Naive thymus-derived CD4-positive, alpha-beta T cell (primary cell): ENCODE measurements at regions not wholly inside any gene's neighbourhood (a gene's known extent, or its start where the extent isn't known, plus 50 kb on each side); places are given as distances from the start of the nearest gene placed in this dataset.

ENCODE experiments used
- ATAC-seq: fragments of 150-1000 bp; cut with Tn5 transposase; 2 replicates; pipeline ENCODE4 v1.10.0; 2021; ENCODE audit warnings: mild to moderate bottlenecking, moderate library complexity
- CTCF ChIA-PET: fragments of 350-600 bp; sonication (Branson Sonifier 250); formaldehyde crosslinking; loops from one replicate; lab custom pipeline; 2021; ENCODE audit warnings: antibody characterized with exemption; lab: Charles Lee
- POLR2A ChIA-PET: fragments of 350-600 bp; sonication (Branson Sonifier 250); formaldehyde crosslinking; loops from one replicate; lab custom pipeline; 2021; ENCODE audit warnings: antibody characterized with exemption, inconsistent platforms; lab: Charles Lee
- DNase-seq, 9 donors: peaks; one replicate each; pipeline versions ENCODE4 v3.0.0 to v3.0.0-alpha.2; 2020 to 2022; ENCODE audit warnings: mixed read lengths in 1 of 9
- H3K27ac ChIP-seq: one replicate; pipeline ENCODE4 v1.7.0; 2013; ENCODE audit warnings: mild to moderate bottlenecking, low read depth, low read length, moderate library complexity
- H3K27me3 ChIP-seq, 2 donors: one replicate each; pipeline ENCODE4 v1.7.0; 2013; ENCODE audit warnings: low read length in 2 of 2, mild to moderate bottlenecking in 2 of 2, moderate library complexity in 2 of 2; ENCODE audit not compliant: control insufficient read depth in 2 of 2, insufficient read depth in 2 of 2
- H3K36me3 ChIP-seq, 3 experiments: 1 replicate in 2 of 3; 2 replicates in 1 of 3; pipeline ENCODE4 v1.7.0; 2013; ENCODE audit warnings: low read length in 3 of 3, mild to moderate bottlenecking in 3 of 3, moderate library complexity in 1 of 3; ENCODE audit not compliant: insufficient read depth in 3 of 3, control insufficient read depth in 2 of 3
- H3K4me1 ChIP-seq, 2 donors: one replicate each; pipeline ENCODE4 v1.7.0; 2013; ENCODE audit warnings: low read length in 2 of 2, mild to moderate bottlenecking in 2 of 2, moderate library complexity in 1 of 2; ENCODE audit not compliant: control insufficient read depth in 2 of 2, insufficient read depth in 2 of 2
- H3K4me3 ChIP-seq: 2 replicates; pipeline ENCODE4 v1.7.0; 2013; ENCODE audit warnings: mild to moderate bottlenecking, low read length
- H3K9me3 ChIP-seq, 3 experiments: 1 replicate in 2 of 3; 2 replicates in 1 of 3; pipeline ENCODE4 v1.7.0; 2013; ENCODE audit warnings: low read length in 3 of 3; ENCODE audit not compliant: control insufficient read depth in 2 of 3
- H3K27ac Mint-ChIP-seq, 9 donors: one replicate each; pipeline ENCODE4 v1.8.0; 2020 to 2022; ENCODE audit warnings: mixed read lengths in 9 of 9, mild to moderate bottlenecking in 8 of 9, moderate library complexity in 5 of 9, inconsistent platforms in 2 of 9
- H3K27me3 Mint-ChIP-seq, 5 donors: one replicate each; pipeline ENCODE4 v1.8.0; 2021 to 2022; ENCODE audit warnings: mixed read lengths in 5 of 5, mild to moderate bottlenecking in 1 of 5
- H3K36me3 Mint-ChIP-seq, 5 donors: one replicate each; pipeline ENCODE4 v1.8.0; 2020 to 2022; ENCODE audit warnings: mixed read lengths in 5 of 5, mild to moderate bottlenecking in 3 of 5, inconsistent platforms in 1 of 5
- H3K4me1 Mint-ChIP-seq, 7 donors: one replicate each; pipeline ENCODE4 v1.8.0; 2020 to 2022; ENCODE audit warnings: mixed read lengths in 7 of 7, mild to moderate bottlenecking in 3 of 7, inconsistent platforms in 1 of 7
- H3K4me3 Mint-ChIP-seq, 10 donors: one replicate each; pipeline ENCODE4 v1.8.0; 2020 to 2022; ENCODE audit warnings: mild to moderate bottlenecking in 10 of 10, mixed read lengths in 10 of 10, moderate library complexity in 6 of 10, inconsistent platforms in 2 of 10
- H3K9me3 Mint-ChIP-seq, 11 donors: one replicate each; pipeline ENCODE4 v1.8.0; 2020 to 2022; ENCODE audit warnings: mixed read lengths in 11 of 11, mild to moderate bottlenecking in 4 of 11, inconsistent platforms in 1 of 11, moderate library complexity in 1 of 11
- intact Hi-C, 2 donors: fragments of 100-400 bp; cut with micrococcal nuclease; formaldehyde crosslinking; loops; one replicate each; pipeline ENCODE4 v1.15.1; 2023

- Histone ChIP-seq H3K27ac (no peak overlapping the region), H3K27me3 (no peaks in the 10 kb centered on the region), H3K36me3 (no peaks in the 10 kb centered on the region), H3K4me1 (no peaks in the 10 kb centered on the region), H3K9me3 (no peaks in the 10 kb centered on the region), H3K4me3 (no peak overlapping the region)
- no peak overlapping the region for H3K27ac Mint-ChIP-seq
- ChIA-PET CTCF (no interaction called here), POLR2A (no interaction called here)
- no peak overlapping the region for H3K4me3 Mint-ChIP-seq
- DNase-seq (no peak), ATAC-seq (no peak)
- H3K36me3 Mint-ChIP-seq, result no peaks in the 10 kb centered on the region
- no peaks in the 10 kb centered on the region for H3K27me3 Mint-ChIP-seq
- no peaks in the 10 kb centered on the region for H3K4me1 Mint-ChIP-seq
- peaks cover 0 to 19% (median 9%) of the 10 kb centered on the region in 11 donors for H3K9me3 Mint-ChIP-seq
- intact Hi-C loops, result no loop called here
Observed at GRCh38 chr13:80726868-80727267, 385.9 kb upstream of the SPRY2 start.

DNA sequence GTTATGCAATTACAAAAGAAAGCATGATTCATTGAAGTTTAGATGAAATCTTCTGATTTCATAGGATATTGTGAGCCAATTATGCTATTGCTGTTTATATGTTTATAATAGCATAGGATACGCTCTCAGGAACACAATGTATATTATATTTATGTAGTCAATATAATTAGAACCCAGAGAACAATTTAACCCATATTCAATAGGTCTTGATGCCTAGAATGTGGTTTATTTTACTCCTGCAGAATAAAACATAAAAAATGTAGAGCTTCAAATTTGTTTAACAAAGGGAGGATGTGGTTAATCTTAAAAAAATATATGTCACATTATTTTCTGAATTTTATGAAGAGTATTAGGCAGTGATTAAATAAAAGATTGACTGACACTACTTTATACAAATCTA, 380.8 kb upstream of the SPRY2 start:
- CTCF ChIA-PET, result interaction anchor here (0.6 kb wide), 1 partner anchor 45 kb away, joined by 5 read pairs; no protein-coding TSS in a partner anchor
- peaks cover 0 to 8% (median 1%) of the 10 kb centered on the region in 11 donors for H3K9me3 Mint-ChIP-seq
- ATAC-seq, result no peak

DNA sequence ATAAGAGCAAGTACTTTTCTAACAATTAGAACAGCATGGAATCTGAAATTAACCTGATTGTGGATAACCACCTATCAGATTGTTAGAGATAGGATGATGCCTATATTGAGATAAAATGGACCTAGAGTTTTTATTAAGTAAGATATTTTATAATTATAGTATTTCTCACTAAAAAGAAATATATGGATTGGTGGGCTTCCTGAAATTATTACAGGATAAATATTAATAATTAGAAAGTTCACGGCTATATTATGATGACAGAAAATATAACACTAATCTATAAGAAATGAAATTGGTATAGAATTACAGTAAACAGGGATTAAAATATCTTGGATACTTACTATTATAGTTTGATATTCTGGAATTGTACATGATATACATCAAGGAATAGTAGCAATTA, 378.0 kb upstream of the SPRY2 start:
- H3K4me3 ChIP-seq, result no peak overlapping the region
- Mint-ChIP-seq H3K27ac (no peak overlapping the region), H3K9me3 (peaks cover 0 to 12% (median 0%) of the 10 kb centered on the region in 11 donors), H3K4me1 (peaks cover 0 to 2% (median 0%) of the 10 kb centered on the region in 7 donors), H3K4me3 (no peak overlapping the region), H3K36me3 (no peaks in the 10 kb centered on the region), H3K27me3 (no peaks in the 10 kb centered on the region)
- POLR2A ChIA-PET, result no interaction called here
- intact Hi-C loops, result no loop called here
- ATAC-seq, result no peak
- no peak for DNase-seq
- H3K27me3 ChIP-seq, result no peaks in the 10 kb centered on the region
- H3K9me3 ChIP-seq, result no peaks in the 10 kb centered on the region
- H3K4me1 ChIP-seq, result no peaks in the 10 kb centered on the region
- H3K36me3 ChIP-seq, result no peaks in the 10 kb centered on the region
- no peak overlapping the region for H3K27ac ChIP-seq
- CTCF ChIA-PET, result no interaction called here

More for the DNA sequence above, 380.8 kb upstream of the SPRY2 start:
- no peaks in the 10 kb centered on the region for H3K36me3 Mint-ChIP-seq
- Histone ChIP-seq H3K27me3 (no peaks in the 10 kb centered on the region), H3K27ac (no peak overlapping the region), H3K9me3 (no peaks in the 10 kb centered on the region), H3K4me3 (no peak overlapping the region), H3K36me3 (no peaks in the 10 kb centered on the region), H3K4me1 (no peaks in the 10 kb centered on the region)
- H3K4me3 Mint-ChIP-seq, result no peak overlapping the region
- intact Hi-C loops, result no loop called here
- H3K27me3 Mint-ChIP-seq, result no peaks in the 10 kb centered on the region
- POLR2A ChIA-PET, result no interaction called here
- peaks cover 0 to 2% (median 0%) of the 10 kb centered on the region in 7 donors for H3K4me1 Mint-ChIP-seq
- DNase-seq, result no peak
- no peak overlapping the region for H3K27ac Mint-ChIP-seq

- no peaks in the 10 kb centered on the region for H3K4me1 ChIP-seq
- no peak overlapping the region for H3K4me3 ChIP-seq
- Mint-ChIP-seq H3K27ac (no peak overlapping the region), H3K4me3 (no peak overlapping the region), H3K36me3 (no peaks in the 10 kb centered on the region), H3K9me3 (peaks cover 0 to 10% (median 3%) of the 10 kb centered on the region in 11 donors), H3K27me3 (no peaks in the 10 kb centered on the region), H3K4me1 (peaks cover 0 to 2% (median 0%) of the 10 kb centered on the region in 7 donors)
- no peaks in the 10 kb centered on the region for H3K36me3 ChIP-seq
- ChIA-PET POLR2A (no interaction called here), CTCF (no interaction called here)
- H3K9me3 ChIP-seq, result no peaks in the 10 kb centered on the region
- no peaks in the 10 kb centered on the region for H3K27me3 ChIP-seq
- no peak for DNase-seq
- intact Hi-C loops, result no loop called here
- no peak overlapping the region for H3K27ac ChIP-seq
- ATAC-seq, result no peak
Observed at GRCh38 chr13:80717776-80718175, 376.9 kb upstream of the SPRY2 start.

DNA sequence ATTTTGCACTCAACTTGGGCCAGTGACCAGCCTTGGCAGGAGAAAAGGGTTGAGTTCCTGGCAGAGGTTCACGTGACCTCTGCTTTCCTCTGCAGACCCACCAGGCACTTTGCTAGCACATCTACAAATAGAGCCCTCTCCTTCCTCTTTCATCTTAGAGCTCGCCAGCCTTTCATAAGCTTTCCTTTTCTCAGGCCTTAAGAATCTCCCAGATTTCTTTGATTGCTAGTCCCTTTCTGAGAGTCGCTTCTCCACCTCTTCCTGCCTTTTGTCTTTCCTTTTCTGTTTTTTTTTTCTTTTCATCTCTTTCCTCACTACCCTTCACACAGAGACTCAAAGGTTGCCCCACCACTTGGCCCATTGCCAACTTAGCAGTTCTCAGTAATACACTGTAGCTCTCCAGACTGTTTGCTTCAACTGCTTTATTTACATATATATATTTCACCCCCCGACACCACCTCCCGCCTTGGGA, 375.7 kb upstream of the SPRY2 start:
- H3K36me3 Mint-ChIP-seq, result no peaks in the 10 kb centered on the region
- no peak overlapping the region for H3K27ac Mint-ChIP-seq
- H3K4me3 Mint-ChIP-seq, result no peak overlapping the region
- no peaks in the 10 kb centered on the region for H3K36me3 ChIP-seq
- H3K4me1 Mint-ChIP-seq, result peaks cover 0 to 2% (median 0%) of the 10 kb centered on the region in 7 donors
- POLR2A ChIA-PET, result no interaction called here
- peaks cover 0 to 10% (median 3%) of the 10 kb centered on the region in 11 donors for H3K9me3 Mint-ChIP-seq
- DNase-seq (no peak), ATAC-seq (no peak)
- CTCF ChIA-PET, result no interaction called here
- no peaks in the 10 kb centered on the region for H3K27me3 Mint-ChIP-seq
- no peaks in the 10 kb centered on the region for H3K27me3 ChIP-seq
- no peak overlapping the region for H3K4me3 ChIP-seq
- no peak overlapping the region for H3K27ac ChIP-seq
- no peaks in the 10 kb centered on the region for H3K4me1 ChIP-seq
- intact Hi-C loops, result no loop called here
- no peaks in the 10 kb centered on the region for H3K9me3 ChIP-seq

DNA sequence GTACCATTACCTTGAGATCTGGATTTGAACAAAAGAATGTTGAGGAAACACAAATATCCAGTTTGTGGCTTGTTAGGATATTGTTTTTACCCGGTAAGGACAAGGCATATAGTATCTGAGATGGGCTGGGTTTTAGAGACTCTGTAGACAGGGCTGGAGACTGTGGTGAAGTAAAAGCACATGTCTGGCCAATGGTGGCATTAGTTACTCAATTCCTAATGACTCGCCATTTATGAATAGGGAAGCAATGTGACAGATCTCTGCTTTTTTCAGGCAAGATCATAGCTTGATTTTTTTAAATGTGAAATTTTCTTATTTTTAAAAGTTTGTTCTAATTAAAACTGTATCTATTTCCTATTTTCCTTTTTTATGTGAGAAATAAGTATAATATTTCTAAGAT, 371.1 kb upstream of the SPRY2 start:
- no peak overlapping the region for H3K27ac Mint-ChIP-seq
- Histone ChIP-seq H3K27me3 (no peaks in the 10 kb centered on the region), H3K27ac (no peak overlapping the region), H3K4me3 (no peak overlapping the region), H3K4me1 (no peaks in the 10 kb centered on the region), H3K9me3 (no peaks in the 10 kb centered on the region), H3K36me3 (no peaks in the 10 kb centered on the region)
- no peak overlapping the region for H3K4me3 Mint-ChIP-seq
- CTCF ChIA-PET, result no interaction called here
- peaks cover 0 to 23% (median 3%) of the 10 kb centered on the region in 11 donors for H3K9me3 Mint-ChIP-seq
- H3K27me3 Mint-ChIP-seq, result no peaks in the 10 kb centered on the region
- DNase-seq, result no peak
- H3K36me3 Mint-ChIP-seq, result no peaks in the 10 kb centered on the region
- intact Hi-C loops, result no loop called here
- no peak for ATAC-seq
- POLR2A ChIA-PET, result no interaction called here
- peaks cover 0 to 2% (median 0%) of the 10 kb centered on the region in 7 donors for H3K4me1 Mint-ChIP-seq

DNA sequence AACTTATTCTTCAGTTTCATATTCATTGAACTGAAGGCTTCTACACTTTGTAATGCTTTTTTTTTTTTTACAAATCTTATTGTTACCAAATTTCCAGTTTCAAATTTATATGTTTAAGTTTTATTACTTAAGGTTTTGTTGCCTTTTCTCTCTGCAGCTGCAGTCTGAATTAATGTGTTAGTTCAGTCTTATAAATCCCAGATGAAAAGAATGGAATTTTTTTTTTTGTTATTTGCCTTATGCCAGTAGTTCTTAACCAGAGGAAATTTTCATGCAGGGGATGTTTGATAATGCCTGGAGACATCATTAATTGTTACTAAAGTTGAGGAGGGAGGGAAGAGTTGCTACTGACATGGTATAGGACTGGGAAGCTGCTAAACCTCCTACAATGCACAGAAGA, 367.9 kb upstream of the SPRY2 start:
- no peak overlapping the region for H3K27ac ChIP-seq
- ChIA-PET CTCF (no interaction called here), POLR2A (no interaction called here)
- no peaks in the 10 kb centered on the region for H3K36me3 ChIP-seq
- Mint-ChIP-seq H3K4me1 (no peaks in the 10 kb centered on the region), H3K27me3 (no peaks in the 10 kb centered on the region), H3K36me3 (no peaks in the 10 kb centered on the region), H3K27ac (no peak overlapping the region), H3K4me3 (no peak overlapping the region), H3K9me3 (peaks cover 0 to 18% (median 3%) of the 10 kb centered on the region in 11 donors)
- ATAC-seq, result no peak
- H3K9me3 ChIP-seq, result no peaks in the 10 kb centered on the region
- intact Hi-C loops, result no loop called here
- no peaks in the 10 kb centered on the region for H3K27me3 ChIP-seq
- H3K4me3 ChIP-seq, result no peak overlapping the region
- DNase-seq, result no peak
- H3K4me1 ChIP-seq, result no peaks in the 10 kb centered on the region
